ENCODE measurements at regions not wholly inside any gene's neighbourhood (a gene's known extent, or its start where the extent isn't known, plus 50 kb on each side); places are given as distances from the start of the nearest gene placed in this dataset.

DNA sequence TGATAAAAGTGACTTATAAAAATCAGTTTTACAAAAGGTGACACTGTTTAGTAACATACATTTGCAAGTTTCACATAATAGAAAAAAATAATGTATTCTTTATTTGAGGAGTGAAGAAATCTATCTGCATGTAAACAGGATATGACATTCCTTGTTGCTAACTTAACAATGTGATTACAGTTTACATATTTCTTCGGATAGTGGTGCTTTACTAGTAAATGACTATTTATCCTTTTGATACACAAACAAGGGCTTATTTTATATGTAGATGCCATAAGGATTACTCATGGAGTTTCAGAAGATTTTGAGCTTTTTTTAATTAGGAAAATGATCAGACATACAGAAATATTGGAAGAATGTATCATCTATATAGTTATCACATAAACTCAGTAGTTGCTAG, 126.5 kb downstream of the SLIT2 start:
- Histone ChIP-seq H3K9me3 (no peaks in the 10 kb centered on the region), H3K27ac (no peak overlapping the region), H3K4me1 (no peaks in the 10 kb centered on the region), H3K4me3 (no peak overlapping the region), H3K36me3 (no peaks in the 10 kb centered on the region), H3K27me3 (no peaks in the 10 kb centered on the region)
- TF ChIP-seq POLR2A (IDR thresholded peaks at IDR 0.05) = no peak
- no peak for TF ChIP-seq POLR2AphosphoS5 (IDR thresholded peaks at IDR 0.05)
- TF ChIP-seq, protein P1, sequence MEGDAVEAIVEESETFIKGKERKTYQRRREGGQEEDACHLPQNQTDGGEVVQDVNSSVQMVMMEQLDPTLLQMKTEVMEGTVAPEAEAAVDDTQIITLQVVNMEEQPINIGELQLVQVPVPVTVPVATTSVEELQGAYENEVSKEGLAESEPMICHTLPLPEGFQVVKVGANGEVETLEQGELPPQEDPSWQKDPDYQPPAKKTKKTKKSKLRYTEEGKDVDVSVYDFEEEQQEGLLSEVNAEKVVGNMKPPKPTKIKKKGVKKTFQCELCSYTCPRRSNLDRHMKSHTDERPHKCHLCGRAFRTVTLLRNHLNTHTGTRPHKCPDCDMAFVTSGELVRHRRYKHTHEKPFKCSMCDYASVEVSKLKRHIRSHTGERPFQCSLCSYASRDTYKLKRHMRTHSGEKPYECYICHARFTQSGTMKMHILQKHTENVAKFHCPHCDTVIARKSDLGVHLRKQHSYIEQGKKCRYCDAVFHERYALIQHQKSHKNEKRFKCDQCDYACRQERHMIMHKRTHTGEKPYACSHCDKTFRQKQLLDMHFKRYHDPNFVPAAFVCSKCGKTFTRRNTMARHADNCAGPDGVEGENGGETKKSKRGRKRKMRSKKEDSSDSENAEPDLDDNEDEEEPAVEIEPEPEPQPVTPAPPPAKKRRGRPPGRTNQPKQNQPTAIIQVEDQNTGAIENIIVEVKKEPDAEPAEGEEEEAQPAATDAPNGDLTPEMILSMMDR (IDR thresholded peaks at IDR 0.05) = no peak
- no peak for TF ChIP-seq EP300 (IDR thresholded peaks at IDR 0.05)
- WGBS = 67% methylated on average over 1 of the region's 1 CpG
- DNase-seq (ENCODE audit: low spot score in 2 of 2) = no peak

DNA sequence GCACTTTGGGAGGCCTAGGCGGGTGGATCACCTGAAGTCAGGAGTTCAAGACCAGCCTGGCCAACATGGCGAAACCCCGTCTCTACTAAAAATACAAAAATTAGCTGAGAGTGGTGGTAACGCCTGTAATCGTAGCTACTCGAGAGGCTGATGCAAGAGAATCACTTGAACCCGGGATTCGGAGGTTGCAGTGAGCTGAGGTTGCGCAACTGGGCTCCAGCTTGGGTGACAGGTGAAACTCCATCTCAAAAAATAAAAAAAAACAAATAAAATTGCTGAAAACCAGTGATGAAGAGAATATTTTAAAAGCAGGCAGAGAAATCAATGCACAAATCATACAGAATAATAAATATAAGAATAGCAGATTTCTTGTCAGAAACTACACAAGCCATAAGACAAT, 129.3 kb downstream of the SLIT2 start:
- Histone ChIP-seq H3K27me3 (no peaks in the 10 kb centered on the region), H3K4me3 (no peak overlapping the region), H3K4me1 (no peaks in the 10 kb centered on the region), H3K9me3 (no peaks in the 10 kb centered on the region), H3K36me3 (no peaks in the 10 kb centered on the region), H3K27ac (no peak overlapping the region)
- no peak for DNase-seq (ENCODE audit: low spot score in 2 of 2)
- no peak for TF ChIP-seq POLR2A (IDR thresholded peaks at IDR 0.05)
- TF ChIP-seq, protein P1 (IDR thresholded peaks at IDR 0.05) = no peak
- TF ChIP-seq POLR2AphosphoS5 (IDR thresholded peaks at IDR 0.05) = no peak
- TF ChIP-seq EP300 (IDR thresholded peaks at IDR 0.05) = no peak
- WGBS = 92% methylated on average over 9 of the region's 9 CpGs

DNA sequence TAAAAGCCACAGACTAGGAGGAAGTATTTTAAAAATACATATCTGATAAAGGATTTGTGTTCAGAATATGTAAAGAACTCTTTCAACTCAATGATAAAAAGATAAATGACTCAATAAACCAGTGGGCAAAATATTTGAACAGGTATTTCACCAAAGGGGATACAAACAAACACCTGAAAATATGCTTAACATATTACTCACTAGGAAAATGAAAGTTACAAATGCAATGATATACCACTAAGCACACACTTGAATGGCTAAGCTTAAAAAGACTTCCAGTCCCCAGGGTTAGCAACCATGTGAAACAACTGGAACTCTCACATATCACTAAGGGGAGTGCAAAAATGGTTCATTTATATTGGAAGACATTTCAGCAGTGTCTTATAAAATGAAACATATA, 131.6 kb downstream of the SLIT2 start:
- no peaks in the 10 kb centered on the region for H3K27me3 ChIP-seq
- no peak overlapping the region for H3K4me3 ChIP-seq
- no peak overlapping the region for H3K27ac ChIP-seq
- H3K9me3 ChIP-seq = no peaks in the 10 kb centered on the region
- H3K4me1 ChIP-seq = no peaks in the 10 kb centered on the region
- DNase-seq (ENCODE audit: low spot score in 2 of 2) = no peak
- TF ChIP-seq POLR2A (IDR thresholded peaks at IDR 0.05) = no peak
- H3K36me3 ChIP-seq = no peaks in the 10 kb centered on the region

DNA sequence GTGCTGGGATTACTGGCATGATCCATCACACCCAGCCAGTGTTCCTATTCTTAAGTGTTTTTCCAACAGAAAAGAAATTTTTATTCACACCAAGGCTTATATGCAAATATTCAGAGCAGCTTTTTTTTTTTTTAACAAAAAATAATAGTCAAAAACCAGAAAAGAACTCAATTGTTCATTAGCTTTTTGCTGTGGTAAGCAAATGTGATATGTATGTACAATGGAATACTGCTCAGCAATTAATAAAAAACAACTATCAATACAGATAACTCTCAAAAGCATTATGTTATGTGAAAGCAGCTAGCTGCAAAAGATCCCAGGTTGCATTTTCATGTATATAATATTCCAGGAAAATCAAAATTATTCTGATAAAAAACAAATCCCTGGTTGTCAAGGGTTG, 132.3 kb downstream of the SLIT2 start:
- Histone ChIP-seq H3K27ac (no peak overlapping the region), H3K9me3 (no peaks in the 10 kb centered on the region), H3K27me3 (no peaks in the 10 kb centered on the region), H3K4me3 (no peak overlapping the region), H3K4me1 (no peaks in the 10 kb centered on the region), H3K36me3 (no peaks in the 10 kb centered on the region)
- TF ChIP-seq EP300 (IDR thresholded peaks at IDR 0.05) (no peak), POLR2A (IDR thresholded peaks at IDR 0.05) (no peak), POLR2AphosphoS5 (IDR thresholded peaks at IDR 0.05) (no peak)
- no peak for DNase-seq (ENCODE audit: low spot score in 2 of 2)

DNA sequence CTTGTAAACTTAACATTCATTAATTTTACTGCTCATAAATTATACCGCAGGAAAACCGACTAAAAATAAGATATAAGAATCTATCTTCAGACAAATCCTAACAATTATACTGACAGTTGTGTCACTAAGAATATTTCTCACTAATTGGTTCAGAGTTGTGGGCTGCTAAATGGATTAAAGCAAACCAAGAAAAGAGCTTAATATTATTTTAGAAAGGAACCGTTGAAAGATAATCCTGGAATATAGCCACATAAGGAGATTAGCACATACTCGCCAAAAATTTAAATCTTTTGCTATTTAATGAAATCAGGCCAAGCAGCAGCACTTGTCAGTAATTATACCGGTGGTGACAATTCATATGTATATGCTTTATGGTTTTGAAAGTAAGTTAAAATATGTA, 132.8 kb downstream of the SLIT2 start:
- Histone ChIP-seq H3K4me1 (no peaks in the 10 kb centered on the region), H3K27ac (no peak overlapping the region), H3K9me3 (no peaks in the 10 kb centered on the region), H3K4me3 (no peak overlapping the region), H3K27me3 (no peaks in the 10 kb centered on the region), H3K36me3 (no peaks in the 10 kb centered on the region)
- no peak for DNase-seq (ENCODE audit: low spot score in 2 of 2)
- WGBS = 41% methylated on average over 5 of the region's 5 CpGs
- TF ChIP-seq EP300 (IDR thresholded peaks at IDR 0.05) (no peak), POLR2AphosphoS5 (IDR thresholded peaks at IDR 0.05) (no peak), POLR2A (IDR thresholded peaks at IDR 0.05) (no peak)
- TF ChIP-seq, protein P1 (IDR thresholded peaks at IDR 0.05) = no peak

DNA sequence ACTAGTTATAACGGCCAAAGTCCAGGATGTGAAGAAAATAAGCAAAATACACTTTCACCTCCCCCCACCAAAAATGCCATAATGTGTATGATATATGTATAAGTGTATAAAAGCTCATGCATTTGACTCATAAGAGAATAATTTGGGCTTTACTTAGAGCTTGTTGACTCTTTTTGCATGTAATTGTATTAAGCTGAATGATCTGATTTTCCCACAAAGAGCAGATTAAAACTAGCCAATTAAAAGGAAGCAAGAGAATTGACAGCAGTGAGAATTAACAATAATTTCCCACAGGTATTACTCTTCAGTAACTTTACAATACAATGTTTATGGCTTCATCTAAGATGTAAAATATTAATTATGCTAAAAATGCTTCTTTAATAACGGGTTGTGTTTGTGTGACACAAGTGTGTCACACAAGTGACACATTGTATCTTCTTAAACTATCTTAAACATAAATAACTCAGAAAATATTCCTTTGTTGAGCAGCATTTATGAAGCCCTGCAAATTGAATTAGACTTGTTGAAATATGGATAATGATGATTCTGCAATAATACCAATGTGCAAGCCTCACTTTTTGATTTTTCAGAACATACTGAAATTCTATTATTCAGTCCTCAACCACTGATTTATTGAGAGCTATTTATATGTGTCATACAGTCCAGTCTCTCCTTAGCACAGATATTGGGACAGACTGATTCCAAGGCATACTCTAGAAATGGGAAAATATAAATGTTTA, 134.5 kb downstream of the SLIT2 start:
- no peaks in the 10 kb centered on the region for H3K27me3 ChIP-seq
- no peak overlapping the region for H3K27ac ChIP-seq
- no peaks in the 10 kb centered on the region for H3K4me1 ChIP-seq
- no peak for DNase-seq (ENCODE audit: low spot score in 2 of 2)
- 80% methylated on average over 2 of the region's 2 CpGs for WGBS
- H3K4me3 ChIP-seq = no peak overlapping the region
- H3K36me3 ChIP-seq = no peaks in the 10 kb centered on the region
- TF ChIP-seq POLR2A (IDR thresholded peaks at IDR 0.05) = no peak
- TF ChIP-seq, protein P1 (IDR thresholded peaks at IDR 0.05) = no peak
- TF ChIP-seq POLR2AphosphoS5 (IDR thresholded peaks at IDR 0.05) = no peak
- no peak for TF ChIP-seq EP300 (IDR thresholded peaks at IDR 0.05)
- no peaks in the 10 kb centered on the region for H3K9me3 ChIP-seq

Measured in suprapubic skin (tissue), 4 donors.